ENCODE measurements at regions not wholly inside any gene's neighbourhood (a gene's known extent, or its start where the extent isn't known, plus 50 kb on each side); places are given as distances from the start of the nearest gene placed in this dataset.

- no TSS peak for BruUV-seq (replicated peaks)
These were observed 53.4 kb downstream of the GAS1 start for GRCh38 chr9:86893811-86894490.

More at GRCh38 chr9:86893811-86894490, 53.4 kb downstream of the GAS1 start:
- Histone ChIP-seq H3K4me3 (no peak overlapping the region), H3K79me2 (ENCODE audit: control insufficient read depth, insufficient read depth, low read length) (no peaks in the 10 kb centered on the region), H3K4me2 (ENCODE audit: insufficient read depth, low read length) (no peak overlapping the region), H2AFZ (ENCODE audit: low read depth, low read length) (no peak overlapping the region), H3K9ac (ENCODE audit: insufficient read depth in 1 of 2, low read depth in 2 of 2, low read length in 2 of 2) (no peak overlapping the region), H3K9me1 (ENCODE audit: control insufficient read depth, insufficient read depth, low read length) (no peaks in the 10 kb centered on the region), H3K27me3 (ENCODE audit: control insufficient read depth in 2 of 2, insufficient read depth in 2 of 2, low read length in 2 of 2) (no peaks in the 10 kb centered on the region; a peak in 1 of 5 replicates), H3K36me3 (ENCODE audit: control insufficient read depth, insufficient read depth, low read length) (no peaks in the 10 kb centered on the region), H4K20me1 (replicated peaks; ENCODE audit: control insufficient read depth, insufficient read depth, low read length) (no peaks in the 10 kb centered on the region), H3K27ac (ENCODE audit: extremely low read depth, low read depth, low read length) (no peak overlapping the region), H3K9me3 (replicated peaks; ENCODE audit: control insufficient read depth, insufficient read depth, low read depth, low read length) (no peaks in the 10 kb centered on the region), H3K4me1 (replicated peaks in 1 of 2; ENCODE audit: control insufficient read depth in 2 of 2, insufficient read depth in 2 of 2, low read length in 2 of 2) (no peaks in the 10 kb centered on the region)
- in situ Hi-C loops (cut with MboI) (no loop called here), intact Hi-C loops (cut with micrococcal nuclease) (no loop called here)
- DNase-seq (ENCODE audit: extremely low read depth in 1 of 4, low spot score in 3 of 4) (no peak), FAIRE-seq (no peak), ATAC-seq (no peak)
- CTCF ChIA-PET (ENCODE audit: low intra/inter-chr PET ratio): no interaction called here
- POLR2A ChIA-PET: interaction anchor here (0.6 to 0.8 kb wide), 2 partner anchors 10 to 301 kb away, joined by 3 to 5 read pairs; no protein-coding TSS in a partner anchor
- 3% methylated on average over 5 of the region's 6 CpGs for whole genome bisulfite sequencing (ENCODE audit: insufficient coverage, low coverage, missing lambda C conversion rate)
- TF ChIP-seq NFRKB (IDR thresholded peaks at IDR 0.05; ENCODE audit: low read depth) (no peak), PTRF (tag; IDR thresholded peaks at IDR 0.05) (no peak), FOXA3 (CRISPR knock-in tag; conservative IDR thresholded peaks at IDR 0.05 in 1 of 2, IDR thresholded peaks at IDR 0.05 in 1 of 2) (no peak), ZNF3 (CRISPR knock-in tag; IDR thresholded peaks at IDR 0.05) (no peak), ZNF639 (CRISPR knock-in tag; conservative IDR thresholded peaks at IDR 0.05 in 1 of 2, IDR thresholded peaks at IDR 0.05 in 1 of 2) (no peak), TCFL5 (CRISPR knock-in tag; conservative IDR thresholded peaks at IDR 0.05) (no peak), RBM34 (IDR thresholded peaks at IDR 0.05; ENCODE audit: borderline replicate concordance, insufficient read depth, low read length) (no peak), KAT7 (CRISPR knock-in tag; IDR thresholded peaks at IDR 0.05; ENCODE audit: borderline replicate concordance) (no peak), DPF2 (IDR thresholded peaks at IDR 0.05) (no peak), KLF16 (IDR thresholded peaks at IDR 0.05) (no peak), PURB (CRISPR knock-in tag; IDR thresholded peaks at IDR 0.05; ENCODE audit: low read depth) (no peak), ZFP30 (CRISPR knock-in tag; IDR thresholded peaks at IDR 0.05; ENCODE audit: borderline replicate concordance) (no peak), CSDE1 (IDR thresholded peaks at IDR 0.05) (no peak), ZNF766 (CRISPR knock-in tag; conservative IDR thresholded peaks at IDR 0.05) (no peak), COPS2 (conservative IDR thresholded peaks at IDR 0.05) (no peak)

Data from K562 (cell line).